COLO668 (cell line): ENCODE measurements at regions not wholly inside any gene's neighbourhood (a gene's known extent, or its start where the extent isn't known, plus 50 kb on each side); places are given as distances from the start of the nearest gene placed in this dataset.

Experiments used
- DNase-seq: peaks from one replicate; lab custom pipeline; 2025; ENCODE audit not compliant: unreplicated experiment; lab: John Stamatoyannopoulos, UW

GRCh38 chr7:117972606-117973005 is 99.4 kb upstream of the CTTNBP2 start:
- DNase-seq = no peak

GRCh38 chr7:117973975-117974374 is 100.7 kb upstream of the CTTNBP2 start:
- no peak for DNase-seq

- DNase-seq = no peak
These were observed 101.7 kb upstream of the CTTNBP2 start for GRCh38 chr7:117974891-117975290.

GRCh38 chr7:117975476-117975875 is 102.2 kb upstream of the CTTNBP2 start:
- DNase-seq = no peak

GRCh38 chr7:117979954-117980497 is 106.8 kb upstream of the CTTNBP2 start:
- DNase-seq = no peak

GRCh38 chr7:117982071-117983055 is 109.1 kb upstream of the CTTNBP2 start:
- no peak for DNase-seq

GRCh38 chr7:117986645-117987269 is 113.5 kb upstream of the CTTNBP2 start:
- DNase-seq = no peak

GRCh38 chr7:117990834-117991233 is 117.6 kb upstream of the CTTNBP2 start:
- DNase-seq = no peak

- DNase-seq = no peak
These were observed 119.6 kb upstream of the CTTNBP2 start for GRCh38 chr7:117992635-117993376.

GRCh38 chr7:117993377-117994003 is 120.2 kb upstream of the CTTNBP2 start:
- DNase-seq = peak; percentile 16

GRCh38 chr7:117995850-117996650 is 122.8 kb upstream of the CTTNBP2 start:
- no peak for DNase-seq

- no peak for DNase-seq
These were observed 124.9 kb upstream of the CTTNBP2 start for GRCh38 chr7:117997862-117998825.

GRCh38 chr7:118000480-118001202 is 127.4 kb upstream of the CTTNBP2 start:
- DNase-seq = no peak

GRCh38 chr7:118003476-118003875 is 130.2 kb upstream of the CTTNBP2 start:
- no peak for DNase-seq

GRCh38 chr7:118005026-118005425 is 131.8 kb upstream of the CTTNBP2 start:
- DNase-seq = no peak

- no peak for DNase-seq
These were observed 133.7 kb upstream of the CTTNBP2 start for GRCh38 chr7:118006979-118007378.

GRCh38 chr7:118009419-118009818 is 136.2 kb upstream of the CTTNBP2 start:
- no peak for DNase-seq

- DNase-seq = no peak
These were observed 138.4 kb upstream of the CTTNBP2 start for GRCh38 chr7:118011652-118012051.
